ENCODE measurements at regions not wholly inside any gene's neighbourhood (a gene's known extent, or its start where the extent isn't known, plus 50 kb on each side); places are given as distances from the start of the nearest gene placed in this dataset.

GRCh38 chr20:51299413-51299812, 243.1 kb downstream of the NFATC2 start:
- no peaks in the 10 kb centered on the region for H3K36me3 ChIP-seq (ENCODE audit: low read length)
- H3K9me3 ChIP-seq (ENCODE audit: insufficient read depth, low read length) = peaks cover 11% of the 10 kb centered on the region; the same call in 1 of the 2 replicates
- H3F3A ChIP-seq (ENCODE audit: insufficient read depth) = no peaks in the 10 kb centered on the region
- no peaks in the 10 kb centered on the region for H3K79me2 ChIP-seq (ENCODE audit: insufficient read depth, low read length)
- TF ChIP-seq CTCF (IDR thresholded peaks at IDR 0.05; ENCODE audit: insufficient read depth, low read length, poor library complexity, severe bottlenecking) = no peak
- TF ChIP-seq EZH2phosphoT487 (conservative IDR thresholded peaks at IDR 0.05; ENCODE audit: low read length) = no peak
- no peak overlapping the region for H3K27ac ChIP-seq (ENCODE audit: low read depth, low read length)
- no peak overlapping the region for H3K4me2 ChIP-seq (ENCODE audit: low read depth, low read length, poor library complexity, severe bottlenecking)
- no peaks in the 10 kb centered on the region for H3K27me3 ChIP-seq (ENCODE audit: low read length)
- no peaks in the 10 kb centered on the region for H4K20me1 ChIP-seq (ENCODE audit: low read depth, low read length)
- no peak overlapping the region for H3K9ac ChIP-seq (ENCODE audit: low read length)
- H3K4me3 ChIP-seq (ENCODE audit: insufficient read depth, low read length, poor library complexity, severe bottlenecking) = no peak overlapping the region
- H2AFZ ChIP-seq (ENCODE audit: low read depth, low read length, severe bottlenecking) = no peak overlapping the region
- no peaks in the 10 kb centered on the region for H3K9me2 ChIP-seq (replicated peaks; ENCODE audit: insufficient read depth, low read length)

- Histone ChIP-seq H3K27ac (ENCODE audit: low read depth, low read length) (no peak overlapping the region), H3K36me3 (ENCODE audit: low read length) (no peaks in the 10 kb centered on the region), H3K9me3 (ENCODE audit: insufficient read depth, low read length) (no peaks in the 10 kb centered on the region), H2AFZ (ENCODE audit: low read depth, low read length, severe bottlenecking) (no peak overlapping the region), H3K27me3 (ENCODE audit: low read length) (no peaks in the 10 kb centered on the region), H4K20me1 (ENCODE audit: low read depth, low read length) (no peaks in the 10 kb centered on the region), H3K9ac (ENCODE audit: low read length) (no peak overlapping the region), H3K4me3 (ENCODE audit: insufficient read depth, low read length, poor library complexity, severe bottlenecking) (no peak overlapping the region), H3F3A (ENCODE audit: insufficient read depth) (no peaks in the 10 kb centered on the region), H3K4me2 (ENCODE audit: low read depth, low read length, poor library complexity, severe bottlenecking) (no peak overlapping the region), H3K9me2 (replicated peaks; ENCODE audit: insufficient read depth, low read length) (no peaks in the 10 kb centered on the region), H3K79me2 (ENCODE audit: insufficient read depth, low read length) (no peaks in the 10 kb centered on the region)
- TF ChIP-seq CTCF (IDR thresholded peaks at IDR 0.05; ENCODE audit: insufficient read depth, low read length, poor library complexity, severe bottlenecking) = no peak
- no peak for TF ChIP-seq EZH2phosphoT487 (conservative IDR thresholded peaks at IDR 0.05; ENCODE audit: low read length)
Observed at GRCh38 chr20:51298141-51298749, 244.3 kb downstream of the NFATC2 start.

- H4K20me1 ChIP-seq (ENCODE audit: low read depth, low read length) = no peaks in the 10 kb centered on the region
- H3K27me3 ChIP-seq (ENCODE audit: low read length) = no peaks in the 10 kb centered on the region
- H3K9ac ChIP-seq (ENCODE audit: low read length) = no peak overlapping the region
- no peaks in the 10 kb centered on the region for H3K36me3 ChIP-seq (ENCODE audit: low read length)
- TF ChIP-seq CTCF (IDR thresholded peaks at IDR 0.05; ENCODE audit: insufficient read depth, low read length, poor library complexity, severe bottlenecking) (no peak), EZH2phosphoT487 (conservative IDR thresholded peaks at IDR 0.05; ENCODE audit: low read length) (no peak)
- no peaks in the 10 kb centered on the region for H3K9me2 ChIP-seq (replicated peaks; ENCODE audit: insufficient read depth, low read length)
- no peak overlapping the region for H3K4me3 ChIP-seq (ENCODE audit: insufficient read depth, low read length, poor library complexity, severe bottlenecking)
- no peak overlapping the region for H2AFZ ChIP-seq (ENCODE audit: low read depth, low read length, severe bottlenecking)
- no peaks in the 10 kb centered on the region for H3K79me2 ChIP-seq (ENCODE audit: insufficient read depth, low read length)
- H3K4me2 ChIP-seq (ENCODE audit: low read depth, low read length, poor library complexity, severe bottlenecking) = no peak overlapping the region
- H3K27ac ChIP-seq (ENCODE audit: low read depth, low read length) = no peak overlapping the region
- no peaks in the 10 kb centered on the region for H3F3A ChIP-seq (ENCODE audit: insufficient read depth)
- H3K9me3 ChIP-seq (ENCODE audit: insufficient read depth, low read length) = no peaks in the 10 kb centered on the region
Observed at GRCh38 chr20:51287628-51288413, 254.7 kb downstream of the NFATC2 start.

Measured in SU-DHL-6 (cell line).